Panc1 (cell line): ENCODE measurements at regions not wholly inside any gene's neighbourhood (a gene's known extent, or its start where the extent isn't known, plus 50 kb on each side); places are given as distances from the start of the nearest gene placed in this dataset.

Experiments
- CTCF ChIP-seq: fragments of 450-650 bp; IDR thresholded peaks from 2 replicates; pipeline ENCODE4 v1.5.1; 2017; ENCODE audit warnings: mild to moderate bottlenecking
- POLR2AphosphoS5 ChIP-seq: IDR thresholded peaks from 2 replicates; pipeline ENCODE4 v1.6.1; 2012; ENCODE audit warnings: mild to moderate bottlenecking, low read depth, low read length, moderate library complexity
- REST ChIP-seq, 2 experiments: IDR thresholded peaks; 2 replicates each; pipeline ENCODE4 v1.6.1; 2011 to 2012; ENCODE audit warnings: low read depth in 2 of 2, control low read depth in 1 of 2, low read length in 1 of 2, mild to moderate bottlenecking in 1 of 2, moderate library complexity in 1 of 2; ENCODE audit not compliant: insufficient read depth in 1 of 2
- SIN3A ChIP-seq: IDR thresholded peaks from 2 replicates; pipeline ENCODE4 v1.6.1; 2012; ENCODE audit warnings: low read depth, mild to moderate bottlenecking, low read length, moderate library complexity, borderline replicate concordance; ENCODE audit not compliant: insufficient read depth
- TCF7L2 ChIP-seq: IDR thresholded peaks from 2 replicates; pipeline ENCODE4 v1.6.1; 2011; ENCODE audit warnings: mild to moderate bottlenecking, low read depth, low read length, inconsistent platforms

GRCh38 chr3:150110097-150110496 is 139.4 kb upstream of the PFN2 start:
- no peak for TF ChIP-seq CTCF
- no peak for TF ChIP-seq TCF7L2
- no peak for TF ChIP-seq REST (IDR thresholded peaks at IDR 0.05; ENCODE audit: insufficient read depth in 1 of 2, low read depth in 2 of 2, low read length in 1 of 2)
- no peak for TF ChIP-seq POLR2AphosphoS5
- TF ChIP-seq SIN3A = no peak
